Spleen (tissue), 11 donors: ENCODE measurements at regions not wholly inside any gene's neighbourhood (a gene's known extent, or its start where the extent isn't known, plus 50 kb on each side); places are given as distances from the start of the nearest gene placed in this dataset.

Source experiments
- DNase-seq: peaks from one replicate; pipeline ENCODE4 v3.0.0-alpha.2; 2020
- H3K27ac ChIP-seq, 8 donors: fragments of 200-600 bp; sonication (generic) in 7 of 8; 1 replicate in 4 of 8; 2 replicates in 4 of 8; pipeline versions ENCODE4 v1.5.0 to v1.8.0; 2016 to 2021; ENCODE audit warnings: inconsistent platforms in 4 of 8, mild to moderate bottlenecking in 4 of 8, moderate library complexity in 1 of 8
- H3K27me3 ChIP-seq, 7 donors: fragments of 200-600 bp; sonication (generic) in 6 of 7; replicated peaks in 1 of 7; 1 replicate in 4 of 7; 2 replicates in 3 of 7; pipeline versions ENCODE4 v1.5.0 to v1.8.0; 2016 to 2021; ENCODE audit warnings: inconsistent platforms in 3 of 7, mild to moderate bottlenecking in 1 of 7
- H3K36me3 ChIP-seq, 6 donors: fragments of 200-600 bp; sonication (generic) in 5 of 6; 1 replicate in 4 of 6; 2 replicates in 2 of 6; pipeline versions ENCODE4 v1.5.0 to v1.8.0; 2016 to 2021; ENCODE audit warnings: inconsistent platforms in 2 of 6
- H3K4me1 ChIP-seq, 6 donors: fragments of 200-600 bp; sonication (generic) in 5 of 6; 1 replicate in 3 of 6; 2 replicates in 3 of 6; pipeline versions ENCODE4 v1.5.0 to v1.8.0; 2016 to 2021; ENCODE audit warnings: inconsistent platforms in 3 of 6
- H3K4me3 ChIP-seq, 8 donors: fragments of 200-600 bp; sonication (generic) in 7 of 8; 1 replicate in 4 of 8; 2 replicates in 4 of 8; pipeline versions ENCODE4 v1.5.0 to v1.8.0; 2016 to 2021; ENCODE audit warnings: inconsistent platforms in 4 of 8, mild to moderate bottlenecking in 4 of 8, moderate library complexity in 2 of 8
- H3K9me3 ChIP-seq, 8 donors: fragments of 200-600 bp; sonication (generic) in 7 of 8; 1 replicate in 4 of 8; 2 replicates in 4 of 8; pipeline versions ENCODE4 v1.5.0 to v1.8.0; 2016 to 2021; ENCODE audit warnings: inconsistent platforms in 4 of 8
- POLR2A ChIP-seq, 3 donors: fragments of 450-650 bp; IDR thresholded peaks; one replicate each; pipeline ENCODE4 v1.5.1; 2017; ENCODE audit warnings: antibody characterized with exemption in 3 of 3, mild to moderate bottlenecking in 1 of 3
- POLR2AphosphoS5 ChIP-seq, 3 donors: sonication (generic); formaldehyde crosslinking; IDR thresholded peaks; one replicate each; pipeline ENCODE4 v1.5.1; 2017; ENCODE audit warnings: antibody characterized with exemption in 3 of 3
- WGBS, 5 donors: extraction: QIAGEN DNeasy Blood & Tissue Kit in 3 of 5; methylation state at CpG; one replicate each; pipeline versions ENCODE4 v1.1.5 to v1.1.7; 2013 to 2018; 5-methylcytosine and 5-hydroxymethylcytosine counted together
- intact Hi-C: fragments of 100-400 bp; cut with DNase I; formaldehyde crosslinking; loops from one replicate; pipeline ENCODE4 v1.15.0; 2023; ENCODE audit warnings: low total_unique reads
- TF ChIP-seq, protein P1 (sequence below), 11 experiments: fragments of 200-600 bp in 7 of 11; fragments of 450-650 bp in 4 of 11; sonication (generic) in 4 of 11; IDR thresholded peaks in 8 of 11; conservative IDR thresholded peaks in 3 of 11; 1 replicate in 7 of 11; 2 replicates in 4 of 11; pipeline versions ENCODE4 v1.4.0 to v1.8.0; 2016 to 2021; ENCODE audit warnings: antibody characterized with exemption in 11 of 11, inconsistent platforms in 4 of 11, mild to moderate bottlenecking in 1 of 11
- donor health status: healthy with polysubstance abuse.
- donor health status: DM: no; HTN: no; CAD: no; lungs with moderate emphysema.
- donor health status: DM: no; HTN: no; CAD: no.
- donor health status: Bipolar disorder and iron deficiency.
- donor health status: healthy.
- donor health status: DM: no; HTN: no; CAD: no.
- donor health status: DM: yes; HTN: yes; CAD: no.

DNA sequence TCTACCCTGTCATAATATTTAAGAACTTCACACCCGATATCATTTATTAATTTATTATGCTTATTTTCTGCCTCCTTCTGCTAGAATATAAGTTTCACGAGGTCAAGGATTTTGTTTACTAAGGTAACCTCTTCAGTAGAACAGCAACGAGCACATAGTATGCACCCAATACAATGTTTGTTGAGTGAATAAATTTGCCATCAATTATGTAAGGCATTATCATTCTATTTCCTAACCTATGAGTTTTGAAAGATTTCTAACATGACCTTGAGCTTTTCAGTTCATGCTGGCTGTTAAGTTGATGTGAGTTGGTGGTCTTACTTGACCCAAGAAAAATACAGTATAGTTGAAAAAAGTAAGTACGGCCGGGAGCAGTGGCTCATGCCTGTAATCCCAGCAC, 125.9 kb upstream of the LOC128125822 start:
- no peak overlapping the region for H3K4me3 ChIP-seq
- intact Hi-C loops, result no loop called here

DNA sequence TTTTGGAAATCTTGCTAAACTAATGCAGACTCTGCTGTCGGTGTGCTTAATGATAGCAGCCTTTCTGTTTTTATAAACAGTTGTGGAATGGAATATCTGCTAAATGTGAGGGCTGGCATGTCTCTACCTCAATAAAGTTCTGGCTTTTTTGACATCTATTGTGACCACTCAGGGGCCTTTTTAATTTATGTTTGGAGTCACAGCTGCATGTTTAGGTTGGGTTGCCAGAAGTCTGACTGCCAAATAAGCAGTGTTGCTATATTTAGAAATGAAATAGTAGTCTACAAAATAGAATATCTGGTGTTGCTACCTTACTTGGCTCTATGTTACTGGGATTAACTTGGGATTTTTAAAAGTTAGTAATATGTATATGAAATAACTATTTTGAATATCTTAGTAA, 125.1 kb upstream of the LOC128125822 start:
- Histone ChIP-seq H3K9me3 (peaks cover 0 to 11% (median 0%) of the 10 kb centered on the region in 8 donors), H3K36me3 (no peaks in the 10 kb centered on the region), H3K27ac (no peak overlapping the region), H3K27me3 (no peaks in the 10 kb centered on the region), H3K4me3 (no peak overlapping the region), H3K4me1 (no peaks in the 10 kb centered on the region)
- TF ChIP-seq POLR2A (IDR thresholded peaks at IDR 0.05) (no peak), POLR2AphosphoS5 (IDR thresholded peaks at IDR 0.05) (no peak)
- TF ChIP-seq, protein P1, sequence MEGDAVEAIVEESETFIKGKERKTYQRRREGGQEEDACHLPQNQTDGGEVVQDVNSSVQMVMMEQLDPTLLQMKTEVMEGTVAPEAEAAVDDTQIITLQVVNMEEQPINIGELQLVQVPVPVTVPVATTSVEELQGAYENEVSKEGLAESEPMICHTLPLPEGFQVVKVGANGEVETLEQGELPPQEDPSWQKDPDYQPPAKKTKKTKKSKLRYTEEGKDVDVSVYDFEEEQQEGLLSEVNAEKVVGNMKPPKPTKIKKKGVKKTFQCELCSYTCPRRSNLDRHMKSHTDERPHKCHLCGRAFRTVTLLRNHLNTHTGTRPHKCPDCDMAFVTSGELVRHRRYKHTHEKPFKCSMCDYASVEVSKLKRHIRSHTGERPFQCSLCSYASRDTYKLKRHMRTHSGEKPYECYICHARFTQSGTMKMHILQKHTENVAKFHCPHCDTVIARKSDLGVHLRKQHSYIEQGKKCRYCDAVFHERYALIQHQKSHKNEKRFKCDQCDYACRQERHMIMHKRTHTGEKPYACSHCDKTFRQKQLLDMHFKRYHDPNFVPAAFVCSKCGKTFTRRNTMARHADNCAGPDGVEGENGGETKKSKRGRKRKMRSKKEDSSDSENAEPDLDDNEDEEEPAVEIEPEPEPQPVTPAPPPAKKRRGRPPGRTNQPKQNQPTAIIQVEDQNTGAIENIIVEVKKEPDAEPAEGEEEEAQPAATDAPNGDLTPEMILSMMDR (IDR thresholded peaks at IDR 0.05 in 8 of 11, conservative IDR thresholded peaks at IDR 0.05 in 3 of 11), result no peak
- no peak for DNase-seq
- WGBS, 5 donors, result 78 to 89% (median 85%) methylated on average over 1 of the region's 1 CpG
- intact Hi-C loops, result no loop called here

More for the DNA sequence above, 125.9 kb upstream of the LOC128125822 start:
- H3K36me3 ChIP-seq, result no peaks in the 10 kb centered on the region
- peaks cover 0 to 13% (median 0%) of the 10 kb centered on the region in 8 donors for H3K9me3 ChIP-seq
- no peak for DNase-seq
- no peak overlapping the region for H3K27ac ChIP-seq
- H3K27me3 ChIP-seq, result no peaks in the 10 kb centered on the region
- 84 to 92% (median 89%) methylated on average over 5 of the region's 5 CpGs for WGBS, 5 donors
- TF ChIP-seq, protein P1 (IDR thresholded peaks at IDR 0.05 in 8 of 11, conservative IDR thresholded peaks at IDR 0.05 in 3 of 11), result no peak
- no peak for TF ChIP-seq POLR2A (IDR thresholded peaks at IDR 0.05)
- no peak for TF ChIP-seq POLR2AphosphoS5 (IDR thresholded peaks at IDR 0.05)
- no peaks in the 10 kb centered on the region for H3K4me1 ChIP-seq

DNA sequence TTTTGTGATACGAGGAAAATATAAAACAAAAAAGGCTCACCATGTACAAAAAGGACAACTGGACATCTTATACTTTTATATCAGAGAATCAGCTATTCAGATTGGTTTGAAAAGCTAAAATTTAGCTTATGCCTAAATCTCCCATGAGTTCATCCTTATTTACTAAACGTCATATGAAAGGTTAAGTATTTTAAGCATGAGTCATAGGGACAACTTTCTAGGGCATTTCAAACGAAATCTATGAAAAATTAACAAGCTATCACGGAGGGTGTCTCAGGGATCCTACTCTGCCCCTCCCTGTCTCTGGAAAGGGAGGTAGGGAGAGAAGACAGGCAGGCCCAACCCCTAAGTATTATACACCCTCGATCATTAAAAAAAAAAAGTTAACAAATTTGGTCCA, 124.1 kb upstream of the LOC128125822 start:
- H3K27ac ChIP-seq, result no peak overlapping the region
- intact Hi-C loops, result no loop called here
- TF ChIP-seq, protein P1 (IDR thresholded peaks at IDR 0.05 in 8 of 11, conservative IDR thresholded peaks at IDR 0.05 in 3 of 11), result no peak
- TF ChIP-seq POLR2A (IDR thresholded peaks at IDR 0.05), result no peak
- TF ChIP-seq POLR2AphosphoS5 (IDR thresholded peaks at IDR 0.05), result no peak

DNA sequence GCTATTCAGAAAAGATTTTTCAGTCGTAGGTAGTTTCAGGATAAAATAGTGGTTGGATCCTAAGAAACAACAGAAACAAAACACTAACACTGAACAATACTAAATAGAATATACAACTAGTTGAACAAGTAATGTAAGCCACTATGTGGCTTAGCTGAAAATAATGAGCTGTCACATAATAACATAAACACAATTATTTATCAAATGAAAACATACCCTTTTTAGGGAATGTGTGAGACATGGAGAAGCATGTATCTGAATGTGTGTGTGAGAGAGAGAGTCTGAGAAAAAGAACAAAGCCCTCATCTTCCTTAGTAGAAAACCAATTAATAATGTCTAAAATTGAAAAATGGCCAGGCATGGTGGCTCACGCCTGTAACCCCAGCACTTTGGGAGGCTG, 122.6 kb upstream of the LOC128125822 start:
- TF ChIP-seq POLR2A (IDR thresholded peaks at IDR 0.05) (no peak), POLR2AphosphoS5 (IDR thresholded peaks at IDR 0.05) (no peak)
- TF ChIP-seq, protein P1 (IDR thresholded peaks at IDR 0.05 in 8 of 11, conservative IDR thresholded peaks at IDR 0.05 in 3 of 11), result no peak
- no peak for DNase-seq
- no peaks in the 10 kb centered on the region for H3K27me3 ChIP-seq
- H3K9me3 ChIP-seq, result no peaks in the 10 kb centered on the region
- no peak overlapping the region for H3K27ac ChIP-seq
- no peaks in the 10 kb centered on the region for H3K36me3 ChIP-seq
- no peaks in the 10 kb centered on the region for H3K4me1 ChIP-seq
- WGBS, 5 donors, result 82 to 92% (median 87%) methylated on average over 2 of the region's 2 CpGs
- no peak overlapping the region for H3K4me3 ChIP-seq
- intact Hi-C loops, result no loop called here

More for the DNA sequence above, 124.1 kb upstream of the LOC128125822 start:
- no peak for DNase-seq
- WGBS, 5 donors, result 69 to 79% (median 77%) methylated on average over 5 of the region's 5 CpGs
- Histone ChIP-seq H3K36me3 (no peaks in the 10 kb centered on the region), H3K4me1 (no peaks in the 10 kb centered on the region), H3K9me3 (no peaks in the 10 kb centered on the region), H3K27me3 (no peaks in the 10 kb centered on the region), H3K4me3 (no peak overlapping the region)
